GM19467 (cell line): ENCODE measurements at regions not wholly inside any gene's neighbourhood (a gene's known extent, or its start where the extent isn't known, plus 50 kb on each side); places are given as distances from the start of the nearest gene placed in this dataset.
"Not testable (repeated sequence)": the region's sequence is repeated elsewhere in the genome, so short reads cannot be mapped to it uniquely, and the experiment has no call there.

Experiments
- ATAC-seq: cut with Tn5 transposase; IDR thresholded peaks from one replicate; pipeline ENCODE4 v1.9.1; 2021; ENCODE audit warnings: mild to moderate bottlenecking, moderate library complexity; ENCODE audit not compliant: unreplicated experiment

DNA sequence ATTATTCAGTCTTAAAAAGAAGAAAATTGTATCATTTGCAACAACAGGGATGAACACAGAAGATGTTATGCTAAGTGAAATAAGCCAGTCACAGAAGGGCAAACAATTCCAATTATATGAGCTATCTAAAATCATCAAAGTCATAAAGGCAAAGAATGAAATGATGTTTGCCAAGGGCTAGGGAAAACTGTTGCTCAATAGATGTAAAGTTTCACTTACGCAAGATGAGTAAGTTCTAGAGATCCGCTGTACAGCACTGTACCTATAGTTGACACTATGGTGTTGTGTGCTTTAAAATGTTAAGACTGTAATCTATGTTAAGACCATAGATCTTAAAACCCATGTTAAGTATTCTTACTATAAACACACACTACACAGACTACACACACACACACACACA is 904.6 kb upstream of the LRRN3 start:
- ATAC-seq = no peak

DNA sequence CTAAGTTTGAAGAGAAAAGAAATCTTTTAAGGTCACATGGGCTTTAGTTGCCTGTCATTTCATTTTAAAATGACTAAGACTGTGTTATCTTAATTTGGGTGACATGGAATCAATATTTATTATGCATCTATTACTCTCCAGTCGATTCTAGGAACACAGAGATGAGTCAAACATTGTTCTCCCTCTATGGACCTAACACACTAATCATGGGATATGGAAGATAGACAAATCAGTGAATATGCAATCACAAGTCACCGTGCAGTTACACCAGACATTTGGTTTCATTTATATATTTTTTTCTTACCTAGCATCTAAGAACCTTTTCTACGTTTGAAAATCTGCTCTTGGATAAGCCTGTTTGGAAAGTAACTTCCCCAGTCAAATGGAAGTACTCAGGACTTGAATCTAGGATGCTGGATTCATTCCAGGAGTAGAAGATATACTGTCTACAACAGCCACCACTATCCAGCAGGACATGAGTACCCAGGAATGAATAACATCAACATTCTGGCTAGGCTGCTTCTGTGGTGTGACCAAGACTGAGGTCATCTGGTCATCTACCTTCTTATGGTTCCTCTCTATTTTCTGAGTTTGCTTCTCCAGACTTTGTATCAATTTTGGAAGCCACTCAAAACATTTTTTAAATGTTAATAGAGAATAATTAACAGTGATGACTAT is 902.9 kb upstream of the LRRN3 start:
- ATAC-seq = no peak

DNA sequence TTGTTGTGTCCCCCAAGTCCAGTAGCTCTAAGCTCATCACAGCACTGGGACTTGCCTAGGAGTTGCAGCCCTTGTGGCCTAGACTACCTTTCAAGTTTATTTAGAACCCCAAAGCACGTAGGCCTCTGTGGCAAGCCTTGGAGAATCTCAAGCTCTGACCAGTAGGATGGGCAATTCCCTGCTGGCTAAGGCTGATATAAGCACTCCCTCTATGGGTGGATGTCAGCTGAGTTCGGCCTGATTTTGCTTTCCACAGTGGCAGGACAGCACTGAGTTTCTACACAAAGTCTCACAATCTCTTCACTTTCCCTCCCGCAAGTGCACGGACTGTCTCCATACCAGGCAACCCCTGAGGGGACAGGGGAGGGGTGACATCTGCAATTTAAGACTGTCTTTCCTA is 886.4 kb upstream of the LRRN3 start:
- ATAC-seq = no peak

DNA sequence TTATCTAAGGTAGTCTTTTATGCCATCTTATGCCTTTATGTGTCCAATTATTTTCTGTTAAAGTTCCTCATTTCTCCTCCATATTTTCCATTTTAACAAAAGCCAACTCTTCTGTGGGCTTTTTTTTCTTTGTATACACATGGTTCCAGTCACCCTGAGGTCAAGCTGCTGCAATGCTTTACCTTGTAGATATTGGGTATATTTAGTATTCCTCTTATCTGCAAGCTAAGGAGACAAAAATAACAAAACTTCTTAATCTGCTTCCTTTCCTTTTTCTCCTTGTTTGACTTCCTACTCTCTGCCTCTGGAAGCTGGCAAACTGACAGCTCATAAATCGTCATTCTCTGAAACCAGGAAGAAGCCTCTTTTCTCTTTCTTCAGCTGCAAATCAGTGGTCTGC is 885.0 kb upstream of the LRRN3 start:
- no peak for ATAC-seq

DNA sequence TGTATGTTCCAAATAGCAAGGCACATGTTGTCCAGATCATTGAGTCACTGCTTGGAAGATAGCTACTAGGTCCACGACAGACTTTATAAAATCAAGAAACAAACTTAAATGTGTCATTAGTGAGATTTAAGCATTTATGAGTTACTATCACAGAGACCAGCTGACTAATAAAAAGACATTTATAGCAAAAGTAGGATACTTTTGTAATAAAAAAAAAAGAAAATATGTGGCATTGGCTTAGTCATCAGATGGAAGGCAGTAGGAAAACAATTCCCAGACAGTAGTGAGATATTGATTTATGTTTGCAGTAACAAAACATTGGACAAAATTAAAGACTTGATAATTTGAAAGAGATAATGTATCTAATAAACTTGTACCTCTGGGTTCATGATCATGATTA is 881.0 kb upstream of the LRRN3 start:
- no peak for ATAC-seq

DNA sequence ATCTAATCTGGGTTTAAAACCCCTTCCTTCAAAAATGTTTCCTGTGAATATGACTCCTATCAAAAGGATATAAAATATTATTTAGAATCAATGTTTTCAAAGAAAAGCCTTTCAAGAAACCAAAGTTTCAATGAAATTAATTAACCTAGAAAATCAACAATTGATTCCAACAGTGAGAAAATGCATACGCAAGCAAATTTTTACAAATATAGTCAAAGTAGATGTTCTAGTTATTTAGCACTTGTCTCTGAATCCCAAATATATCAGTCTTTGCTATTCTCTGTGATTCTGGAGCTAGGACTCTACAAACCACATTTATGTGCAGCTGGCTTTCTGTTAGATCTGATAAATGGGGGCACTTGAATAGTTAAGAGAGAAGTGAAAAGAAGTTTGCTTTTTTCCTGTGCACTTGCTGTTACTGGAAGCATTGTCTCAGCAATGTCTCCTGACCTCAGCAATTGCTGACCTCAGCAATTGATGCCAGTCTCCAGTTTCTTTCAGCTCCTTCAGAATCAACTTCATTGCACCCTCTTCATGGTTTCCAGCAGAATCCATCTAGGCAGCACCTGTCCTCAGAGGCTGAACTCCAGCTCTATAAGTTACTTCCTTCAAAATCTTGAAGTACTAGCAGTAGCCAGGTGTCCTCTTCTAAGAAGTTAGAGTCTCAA is 879.9 kb upstream of the LRRN3 start:
- ATAC-seq = no peak

DNA sequence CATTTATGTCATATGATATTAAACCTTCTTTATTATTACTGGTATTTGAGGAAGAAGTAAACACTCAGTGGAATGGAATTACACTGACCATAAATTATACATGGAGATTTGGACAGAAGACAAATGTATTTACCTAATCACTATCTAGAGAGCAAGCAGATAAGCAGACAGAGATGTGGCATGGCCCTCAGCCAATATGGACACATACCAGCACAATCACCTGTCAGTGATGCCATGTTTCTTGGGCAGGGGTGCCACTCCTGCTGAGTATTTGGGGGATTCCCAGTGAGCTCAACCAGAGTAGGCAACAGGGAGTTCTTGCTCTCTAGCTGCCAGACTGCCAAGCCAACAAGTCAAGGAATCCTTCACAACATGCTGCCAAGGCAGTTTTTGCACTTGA is 866.3 kb upstream of the LRRN3 start:
- ATAC-seq = no peak

DNA sequence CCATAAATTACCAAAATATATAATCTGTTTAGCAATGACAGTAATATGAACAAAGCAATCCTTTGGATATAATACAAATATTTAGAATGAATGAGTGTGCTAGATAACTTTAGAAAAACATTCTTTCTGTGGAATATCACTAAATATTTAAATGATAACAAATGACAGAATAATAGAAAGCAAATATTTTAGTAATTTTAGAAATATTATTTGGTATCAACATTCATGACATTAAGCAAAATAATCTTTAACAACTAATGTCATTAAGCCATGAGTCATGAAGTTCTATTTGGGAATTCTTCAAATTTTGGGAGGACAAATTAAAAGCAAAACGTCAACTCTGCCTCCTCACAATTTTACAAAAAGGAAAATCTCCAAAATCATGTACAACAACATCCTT is 844.8 kb upstream of the LRRN3 start:
- ATAC-seq = no peak

DNA sequence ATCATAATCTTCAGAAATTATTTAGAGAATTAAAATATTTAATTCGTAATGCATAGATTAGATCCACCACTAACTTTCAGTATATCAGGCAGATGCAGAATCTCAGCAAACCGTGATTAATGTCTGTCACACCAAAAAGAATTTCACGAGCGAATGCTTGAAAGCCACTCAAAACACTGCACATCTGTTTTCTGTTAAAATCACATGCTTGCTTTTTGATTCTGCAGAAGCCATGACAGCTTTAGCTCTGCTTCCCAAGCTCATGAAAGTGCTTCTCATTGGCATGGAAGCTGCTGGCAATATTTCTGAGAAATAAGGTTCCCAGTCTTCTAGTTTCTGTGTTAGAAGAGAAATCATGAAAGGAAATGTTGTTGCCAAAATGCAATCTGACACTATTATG is 837.8 kb upstream of the LRRN3 start:
- no peak for ATAC-seq

DNA sequence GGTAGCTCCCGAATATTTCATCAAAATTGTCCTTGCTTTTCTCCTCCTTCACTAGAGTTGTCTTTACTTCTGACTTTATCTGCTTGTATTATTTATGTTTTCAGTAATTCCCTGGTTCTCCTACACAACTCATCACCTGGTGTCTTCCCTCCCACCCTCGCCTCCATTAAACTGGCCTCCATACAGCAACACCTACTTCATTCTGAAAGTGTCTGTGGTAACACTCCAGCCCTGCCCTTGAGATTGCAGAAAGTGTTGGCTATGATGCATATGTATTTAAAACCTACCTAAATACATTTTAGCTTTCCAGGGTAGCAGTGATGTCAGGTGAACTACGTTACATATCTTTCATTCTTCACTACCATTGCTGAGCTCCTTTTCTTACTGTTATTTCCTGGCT is 833.3 kb upstream of the LRRN3 start:
- no peak for ATAC-seq

DNA sequence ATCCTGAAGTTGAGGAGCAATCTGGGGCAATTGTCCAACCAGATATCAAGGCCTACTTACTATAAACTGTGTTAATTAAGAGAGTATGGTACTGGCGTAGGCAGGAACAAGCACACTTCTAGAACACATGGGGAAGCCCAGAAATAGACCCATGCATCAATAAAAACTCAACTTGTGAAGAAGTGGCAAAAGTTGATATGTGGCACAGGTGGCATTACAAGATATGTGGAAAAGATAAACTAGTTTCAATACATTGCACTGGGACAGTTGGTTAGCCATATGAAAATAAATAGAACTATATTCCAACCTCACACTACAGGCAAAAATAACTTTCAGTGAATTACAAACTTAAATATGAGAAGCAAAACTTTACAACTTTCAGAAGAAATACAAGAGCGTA is 828.7 kb upstream of the LRRN3 start:
- ATAC-seq = no peak

DNA sequence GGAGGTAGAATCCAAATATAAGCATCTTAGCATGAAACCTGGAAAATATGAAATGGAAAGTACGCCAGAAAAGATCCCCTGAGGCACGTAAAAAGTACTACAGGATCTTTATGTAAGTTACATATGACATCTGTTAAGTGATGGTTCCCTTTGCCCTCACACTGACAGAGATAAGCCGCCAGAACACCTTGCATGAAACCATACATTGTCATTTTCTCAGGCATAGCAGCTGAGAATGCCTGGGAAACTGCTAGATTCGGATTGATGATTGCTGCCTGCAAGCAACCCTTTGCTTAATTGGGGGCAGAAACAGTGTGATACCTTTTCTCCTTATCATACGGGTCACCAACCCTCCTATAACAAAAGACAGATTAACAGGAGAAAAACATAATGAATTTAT is 826.6 kb upstream of the LRRN3 start:
- no peak for ATAC-seq

DNA sequence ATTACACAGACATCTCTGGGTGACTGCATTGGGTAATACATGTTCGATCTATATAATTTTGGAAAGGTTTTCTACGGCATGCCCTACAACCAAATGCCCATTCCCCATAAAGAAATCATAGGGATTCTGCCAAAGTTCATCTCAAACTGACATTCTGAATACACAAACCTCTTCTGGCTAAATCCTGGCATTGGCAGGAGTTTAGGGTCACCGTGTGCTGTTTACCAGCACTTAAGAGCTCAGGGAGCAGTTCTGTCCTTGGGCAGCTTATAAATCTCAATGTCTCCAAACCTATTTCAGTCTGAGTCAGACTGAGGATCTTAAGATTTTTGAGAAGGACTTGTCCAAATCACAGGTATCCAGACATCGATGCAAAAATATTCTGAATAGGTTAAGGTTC is 809.6 kb upstream of the LRRN3 start:
- no peak for ATAC-seq

DNA sequence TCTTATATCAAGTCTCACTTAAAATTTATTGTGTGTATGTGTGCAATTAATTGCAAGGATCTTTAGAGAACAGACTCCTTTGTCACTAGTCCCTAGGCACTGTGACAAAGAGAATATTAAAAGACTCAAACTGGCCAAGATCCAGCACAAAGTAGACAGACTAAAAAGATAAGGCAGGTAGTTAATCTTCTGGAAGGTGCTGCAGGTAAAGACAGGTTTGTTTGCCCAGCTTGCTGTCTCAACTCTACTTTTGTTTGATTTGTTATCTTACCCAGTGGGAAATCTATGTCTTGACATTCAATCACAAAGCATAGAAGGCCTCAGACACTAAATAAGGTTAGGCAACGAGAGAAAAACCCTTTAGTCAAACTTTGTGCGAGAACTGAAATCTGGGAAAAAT is 807.9 kb upstream of the LRRN3 start:
- no peak for ATAC-seq

DNA sequence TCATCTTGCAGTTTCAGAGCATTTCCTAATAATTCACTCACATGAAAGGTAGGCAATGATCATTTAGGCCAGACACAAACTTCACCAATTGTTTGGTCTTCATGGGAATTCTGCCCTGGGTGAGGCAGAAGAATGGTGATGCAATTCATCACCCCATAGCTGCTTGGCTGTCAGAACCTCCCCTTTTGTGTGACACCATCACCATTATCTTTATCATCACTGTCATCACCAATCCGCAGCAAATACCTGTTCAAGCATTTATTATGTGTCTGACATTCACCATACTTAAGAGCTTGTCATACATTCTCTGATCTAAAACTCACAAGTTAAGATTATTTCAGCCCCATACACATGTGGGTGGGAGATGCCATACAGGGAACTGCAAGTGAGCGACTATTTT is 799.5 kb upstream of the LRRN3 start:
- ATAC-seq = no peak

DNA sequence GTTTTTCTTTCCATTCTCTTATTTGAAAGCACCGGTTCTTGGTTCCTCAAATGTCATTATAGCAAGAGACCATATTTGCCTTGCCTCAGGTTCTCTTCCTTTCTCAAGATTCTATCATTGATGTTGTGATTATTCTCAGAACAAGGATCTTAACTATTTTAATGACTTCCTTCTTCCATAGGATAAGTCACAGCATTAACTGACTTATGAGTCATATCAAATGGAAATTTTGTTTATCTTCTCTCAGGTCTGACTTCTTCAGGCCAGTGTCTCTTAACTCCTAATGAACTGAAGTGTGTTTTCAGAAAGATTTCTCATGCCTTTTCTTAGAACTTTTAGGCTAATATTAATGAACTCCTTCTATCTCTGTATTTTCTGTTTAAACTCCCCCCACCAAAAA is 794.6 kb upstream of the LRRN3 start:
- ATAC-seq = no peak

DNA sequence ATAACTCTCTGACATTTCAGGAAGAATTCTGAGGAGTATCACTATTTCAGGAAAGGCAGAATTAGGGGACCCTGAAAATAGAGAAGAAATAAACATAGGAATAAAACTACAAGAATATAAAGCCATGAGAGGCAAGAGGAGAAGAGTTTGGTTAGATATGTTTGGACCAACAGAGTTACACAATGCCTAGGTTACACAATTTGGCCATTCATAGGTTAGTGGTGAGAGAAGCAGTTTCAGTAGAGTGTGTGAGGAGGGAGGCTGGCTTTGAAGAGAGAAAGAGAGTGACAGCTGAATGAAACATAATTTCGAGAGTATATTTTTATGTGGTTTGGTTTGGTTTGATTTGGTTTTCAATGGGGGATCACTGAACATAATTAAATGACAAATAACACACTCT is 783.2 kb upstream of the LRRN3 start:
- ATAC-seq = no peak

DNA sequence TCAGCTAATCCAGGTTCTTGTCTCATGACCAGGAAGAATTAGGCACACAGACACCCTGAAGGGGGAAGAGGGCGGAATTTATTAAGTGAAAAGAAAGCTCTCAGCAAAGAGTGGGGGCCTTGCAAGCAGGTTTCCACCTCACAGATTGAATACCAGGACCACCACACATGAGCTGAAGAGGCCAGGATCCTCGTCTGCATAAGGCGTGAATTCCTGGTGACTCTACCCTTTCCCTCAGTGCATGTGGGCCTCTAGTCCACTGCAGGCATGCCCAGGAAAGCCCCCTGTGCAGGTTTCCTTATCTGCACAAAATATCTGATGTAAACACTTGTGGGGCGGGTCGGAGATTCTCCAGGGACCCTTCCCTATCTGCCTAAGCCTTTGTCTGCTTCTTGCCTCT is 782.1 kb upstream of the LRRN3 start:
- no peak for ATAC-seq

DNA sequence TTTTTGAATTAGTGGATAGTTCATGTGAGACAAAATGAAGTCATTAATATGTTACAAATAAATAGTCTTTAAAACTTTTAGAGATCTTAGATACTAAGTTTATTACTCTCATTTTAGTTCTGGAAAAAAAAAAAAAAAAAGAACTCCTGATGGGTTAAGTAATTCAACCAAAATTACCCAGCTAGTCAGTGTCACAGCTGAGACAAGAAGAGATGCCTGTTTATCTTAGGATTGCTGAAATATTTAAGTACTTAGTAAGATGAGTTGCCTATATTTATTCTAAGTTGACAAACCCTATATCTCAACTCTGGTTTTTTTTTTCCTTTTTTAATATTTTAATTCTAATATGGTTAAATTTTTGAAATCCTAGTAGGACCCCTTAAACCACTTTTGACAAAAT is 781.0 kb upstream of the LRRN3 start:
- no peak for ATAC-seq

DNA sequence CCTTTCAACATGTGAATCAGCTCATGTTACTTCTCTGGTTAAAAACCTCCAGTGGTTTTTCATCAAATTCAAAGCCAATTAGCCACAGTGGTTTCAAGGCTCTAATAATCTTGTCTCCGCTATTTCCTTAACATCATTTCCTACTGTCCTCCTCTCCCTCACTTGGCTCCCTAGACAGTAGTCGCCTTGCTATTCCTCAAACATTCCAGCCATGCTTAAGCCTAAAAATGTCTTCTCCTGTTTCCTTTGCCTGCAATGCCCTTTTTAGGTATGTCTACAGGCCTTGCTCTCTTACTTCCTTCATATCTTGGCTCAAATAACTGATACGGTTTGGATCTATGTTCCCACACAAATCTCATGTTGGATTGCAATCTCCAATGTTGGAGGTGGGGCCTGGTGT is 779.4 kb upstream of the LRRN3 start:
- ATAC-seq = no peak

DNA sequence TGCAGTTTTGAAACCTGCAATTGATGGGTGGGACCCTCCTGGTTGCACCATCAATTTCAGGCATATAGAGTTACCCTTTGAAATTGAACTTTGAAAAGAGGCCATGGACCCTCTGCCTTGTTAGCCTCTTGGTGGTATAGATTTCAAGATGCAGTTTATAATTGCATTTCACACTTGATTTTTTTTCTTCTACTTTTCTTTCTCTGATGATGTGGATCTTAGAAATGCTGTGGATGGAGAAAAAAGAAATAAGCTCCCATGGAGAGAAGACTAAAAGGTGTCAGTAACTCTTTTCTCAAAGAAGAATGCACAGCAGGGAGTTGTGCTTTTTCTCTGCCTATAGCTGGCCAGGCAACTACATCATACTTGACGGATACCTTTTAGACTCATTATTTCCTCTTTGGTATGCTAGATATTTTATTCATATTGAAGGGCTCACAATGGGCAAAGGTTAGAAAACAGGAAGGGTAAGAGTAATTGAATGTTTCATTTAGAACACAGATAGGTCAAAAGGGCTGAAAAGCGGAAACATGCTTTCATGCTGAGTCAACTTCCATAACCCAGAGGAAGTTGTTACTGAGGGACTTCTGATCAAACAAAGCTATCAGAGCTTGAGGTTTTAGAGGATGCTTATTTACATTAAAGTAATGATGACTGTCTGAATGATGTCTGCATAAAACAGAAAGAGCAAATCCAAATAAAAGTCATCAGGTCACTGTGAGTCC is 773.2 kb upstream of the LRRN3 start:
- ATAC-seq = no peak

DNA sequence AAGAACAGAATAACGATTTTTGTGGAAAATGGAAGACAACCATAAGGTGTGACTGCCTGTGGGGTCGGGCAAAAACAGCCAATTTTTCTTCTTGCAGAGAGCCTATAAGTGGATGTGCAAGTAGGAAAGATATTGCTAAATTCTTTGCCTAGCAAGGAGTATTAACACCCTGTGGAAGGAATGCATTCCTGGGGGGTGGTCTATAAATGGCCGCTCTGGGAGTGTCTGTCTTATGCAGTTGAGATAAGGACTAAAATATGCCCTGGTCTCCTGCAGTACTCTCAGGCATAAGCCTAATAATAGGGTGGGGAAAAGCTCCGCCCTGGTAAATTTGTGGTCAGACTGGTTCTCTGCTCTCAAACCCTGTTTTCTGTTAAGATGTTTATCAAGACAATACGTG is 770.6 kb upstream of the LRRN3 start:
- not testable (repeated sequence) for ATAC-seq
